HEK293 (cell line): ENCODE measurements at regions not wholly inside any gene's neighbourhood (a gene's known extent, or its start where the extent isn't known, plus 50 kb on each side); places are given as distances from the start of the nearest gene placed in this dataset.

Experiments
- ELK4 ChIP-seq: IDR thresholded peaks from 2 replicates; pipeline ENCODE4 v1.6.1; 2011; ENCODE audit warnings: mild to moderate bottlenecking, low read depth, low read length, borderline replicate concordance
- HIC1 ChIP-seq: fragments of 450-650 bp; formaldehyde crosslinking; IDR thresholded peaks from 2 replicates; pipeline ENCODE4 v1.5.1; 2016; ENCODE audit warnings: missing biosample characterization, missing genetic modification characterization
- HOXA7 ChIP-seq: sonication (generic); formaldehyde crosslinking; IDR thresholded peaks from 2 replicates; pipeline ENCODE4 v1.8.1; 2022; ENCODE audit warnings: missing genetic modification reagents, borderline replicate concordance
- KLF1 ChIP-seq: fragments of 450-650 bp; formaldehyde crosslinking; IDR thresholded peaks from 2 replicates; pipeline ENCODE4 v1.5.1; 2016; ENCODE audit warnings: missing biosample characterization, missing genetic modification characterization
- KLF17 ChIP-seq: fragments of 450-650 bp; formaldehyde crosslinking; IDR thresholded peaks from 2 replicates; pipeline ENCODE4 v1.5.1; 2016; ENCODE audit warnings: missing biosample characterization, missing genetic modification characterization
- PRDM2 ChIP-seq: fragments of 450-650 bp; formaldehyde crosslinking; IDR thresholded peaks from 2 replicates; pipeline ENCODE4 v1.5.1; 2016; ENCODE audit warnings: missing biosample characterization, missing genetic modification characterization, borderline replicate concordance
- REPIN1 ChIP-seq: fragments of 450-650 bp; formaldehyde crosslinking; IDR thresholded peaks from 2 replicates; pipeline ENCODE4 v1.5.1; 2017; ENCODE audit warnings: missing biosample characterization, missing genetic modification characterization, low read depth
- TCF7L2 ChIP-seq: IDR thresholded peaks from 2 replicates; pipeline ENCODE4 v1.6.1; 2011; ENCODE audit warnings: low read depth, mild to moderate bottlenecking, inconsistent platforms, low read length, moderate library complexity, borderline replicate concordance
- YY1 ChIP-seq: fragments of 450-650 bp; formaldehyde crosslinking; IDR thresholded peaks from 2 replicates; pipeline ENCODE4 v1.5.1; 2018; ENCODE audit warnings: missing biosample characterization, missing genetic modification characterization
- ZBTB44 ChIP-seq: fragments of 450-650 bp; IDR thresholded peaks from 2 replicates; pipeline ENCODE4 v1.5.1; 2018; ENCODE audit warnings: missing biosample characterization, mild to moderate bottlenecking, missing genetic modification characterization
- ZNF121 ChIP-seq: fragments of 450-650 bp; formaldehyde crosslinking; IDR thresholded peaks from 2 replicates; pipeline ENCODE4 v1.5.1; 2016; ENCODE audit warnings: missing biosample characterization, missing genetic modification characterization
- ZNF132 ChIP-seq: fragments of 450-650 bp; formaldehyde crosslinking; IDR thresholded peaks from 2 replicates; pipeline ENCODE4 v1.5.1; 2017; ENCODE audit warnings: missing biosample characterization, missing genetic modification characterization, borderline replicate concordance
- ZNF140 ChIP-seq: fragments of 450-650 bp; formaldehyde crosslinking; IDR thresholded peaks from 2 replicates; pipeline ENCODE4 v1.5.1; 2016; ENCODE audit warnings: missing biosample characterization, missing genetic modification characterization
- ZNF155 ChIP-seq: fragments of 450-650 bp; formaldehyde crosslinking; IDR thresholded peaks from 2 replicates; pipeline ENCODE4 v1.5.1; 2016; ENCODE audit warnings: missing biosample characterization, missing genetic modification characterization
- ZNF221 ChIP-seq: fragments of 450-650 bp; formaldehyde crosslinking; IDR thresholded peaks from 2 replicates; pipeline ENCODE4 v1.5.1; 2017; ENCODE audit warnings: missing biosample characterization, missing genetic modification characterization, borderline replicate concordance
- ZNF366 ChIP-seq: fragments of 450-650 bp; formaldehyde crosslinking; conservative IDR thresholded peaks from 2 replicates; pipeline ENCODE4 v1.5.1; 2016; ENCODE audit warnings: missing biosample characterization, missing genetic modification characterization
- ZNF596 ChIP-seq: fragments of 450-650 bp; IDR thresholded peaks from 2 replicates; pipeline ENCODE4 v1.5.0; 2018; ENCODE audit warnings: missing biosample characterization, mild to moderate bottlenecking, missing genetic modification characterization, moderate library complexity
- ZNF610 ChIP-seq: fragments of 450-650 bp; formaldehyde crosslinking; IDR thresholded peaks from 2 replicates; pipeline ENCODE4 v1.5.1; 2016; ENCODE audit warnings: missing biosample characterization, missing genetic modification characterization, borderline replicate concordance
- ZNF621 ChIP-seq: fragments of 450-650 bp; formaldehyde crosslinking; IDR thresholded peaks from 2 replicates; pipeline ENCODE4 v1.5.1; 2017; ENCODE audit warnings: missing biosample characterization, missing genetic modification characterization
- ZNF626 ChIP-seq: fragments of 450-650 bp; sonication (Bioruptor Pico); formaldehyde crosslinking; IDR thresholded peaks from 2 replicates; pipeline ENCODE4 v1.5.1; 2018; ENCODE audit warnings: missing biosample characterization, missing genetic modification characterization, inconsistent platforms
- ZNF645 ChIP-seq: fragments of 450-650 bp; formaldehyde crosslinking; IDR thresholded peaks from 2 replicates; pipeline ENCODE4; 2016; ENCODE audit warnings: missing biosample characterization, missing genetic modification characterization
- ZNF664 ChIP-seq: fragments of 450-650 bp; formaldehyde crosslinking; IDR thresholded peaks from 2 replicates; pipeline ENCODE4 v1.5.1; 2016; ENCODE audit warnings: missing biosample characterization, missing genetic modification characterization
- ZNF670 ChIP-seq: fragments of 450-650 bp; formaldehyde crosslinking; IDR thresholded peaks from 2 replicates; pipeline ENCODE4 v1.5.1; 2016; ENCODE audit warnings: missing biosample characterization, missing genetic modification characterization, low read depth
- ZNF677 ChIP-seq: fragments of 450-650 bp; IDR thresholded peaks from 2 replicates; pipeline ENCODE4 v1.5.0; 2018; ENCODE audit warnings: missing biosample characterization, mild to moderate bottlenecking, missing genetic modification characterization, moderate library complexity
- ZNF785 ChIP-seq: fragments of 450-650 bp; formaldehyde crosslinking; IDR thresholded peaks from 2 replicates; pipeline ENCODE4 v1.5.1; 2016; ENCODE audit warnings: missing biosample characterization, missing genetic modification characterization
- ZNF830 ChIP-seq: fragments of 450-650 bp; IDR thresholded peaks from 2 replicates; pipeline ENCODE4 v1.5.0; 2018; ENCODE audit warnings: missing biosample characterization, missing genetic modification characterization, low read depth, mild to moderate bottlenecking, moderate library complexity
- ZNF837 ChIP-seq: fragments of 450-650 bp; formaldehyde crosslinking; IDR thresholded peaks from 2 replicates; pipeline ENCODE4 v1.5.1; 2016; ENCODE audit warnings: missing biosample characterization, missing genetic modification characterization

- no peak for TF ChIP-seq ELK4
- TF ChIP-seq ZNF664, result peak; percentile 64
- no peak for TF ChIP-seq PRDM2
- TF ChIP-seq ZNF140 (tag by site-specific recombination), result no peak
- 0 out of 2 replicates have a peak, but pooled peaks have one; percentile 8 for TF ChIP-seq ZNF596
- TF ChIP-seq ZNF785 (tag by site-specific recombination), result no peak
- TF ChIP-seq ZNF645, result 0 out of 2 replicates have a peak, but pooled peaks have one; percentile 18
- TF ChIP-seq ZNF626 (tag by site-specific recombination), result no peak
- peak; percentile 57; the same call in 1 of the 2 replicates for TF ChIP-seq TCF7L2
- TF ChIP-seq ZNF677 (tag by site-specific recombination), result no peak
- TF ChIP-seq ZNF621 (tag by site-specific recombination), result no peak
- no peak for TF ChIP-seq ZNF670
- no peak for TF ChIP-seq ZNF830 (tag by site-specific recombination)
- no peak for TF ChIP-seq HIC1 (tag by site-specific recombination)
- TF ChIP-seq ZNF221 (tag by site-specific recombination), result no peak
- peak; percentile 25; the same call in 1 of the 2 replicates for TF ChIP-seq ZNF121 (tag by site-specific recombination)
- TF ChIP-seq ZNF366 (tag by site-specific recombination), result peak; percentile 100
- TF ChIP-seq ZBTB44 (tag by site-specific recombination), result peak; percentile 74
- TF ChIP-seq ZNF610 (tag by site-specific recombination), result no peak
- TF ChIP-seq REPIN1, result no peak
- TF ChIP-seq KLF1 (tag by site-specific recombination), result peak; percentile 63
- no peak for TF ChIP-seq ZNF837 (tag by site-specific recombination)
- 0 out of 2 replicates have a peak, but pooled peaks have one; percentile 58 for TF ChIP-seq YY1 (tag by site-specific recombination)
- no peak for TF ChIP-seq HOXA7
- TF ChIP-seq KLF17 (tag by site-specific recombination), result no peak; the same call in none of the 2 replicates
- TF ChIP-seq ZNF155 (tag by site-specific recombination), result no peak
- no peak for TF ChIP-seq ZNF132 (tag by site-specific recombination)
Measured at GRCh38 chr5:99900302-99900852, 634.8 kb upstream of the FAM174A start (continued).
